HEK293T (cell line): ENCODE measurements at regions not wholly inside any gene's neighbourhood (a gene's known extent, or its start where the extent isn't known, plus 50 kb on each side); places are given as distances from the start of the nearest gene placed in this dataset.

Experiments used
- BHLHE40 ChIP-seq: fragments of 450-650 bp; IDR thresholded peaks from 2 replicates; pipeline ENCODE4 v1.6.1; 2016; ENCODE audit warnings: mild to moderate bottlenecking, moderate library complexity, borderline replicate concordance
- FOXM1 ChIP-seq: fragments of 450-650 bp; IDR thresholded peaks from 2 replicates; pipeline ENCODE4 v1.6.1; 2017; ENCODE audit warnings: mild to moderate bottlenecking, borderline replicate concordance
- SP1 ChIP-seq: fragments of 450-650 bp; IDR thresholded peaks from 2 replicates; pipeline ENCODE4 v1.6.1; 2017

- TF ChIP-seq SP1 (no peak), BHLHE40 (no peak), FOXM1 (no peak)
Measured at GRCh38 chr2:143881246-143881645, 638.7 kb downstream of the ZEB2 start.
